ENCODE measurements at regions not wholly inside any gene's neighbourhood (a gene's known extent, or its start where the extent isn't known, plus 50 kb on each side); places are given as distances from the start of the nearest gene placed in this dataset.

- no peak for TF ChIP-seq CTCF (IDR thresholded peaks at IDR 0.05; ENCODE audit: low read depth, low read length, missing input control)
- no peak for TF ChIP-seq EGR1 (IDR thresholded peaks at IDR 0.05; ENCODE audit: low read depth in 2 of 2)
- TF ChIP-seq GABPA (IDR thresholded peaks at IDR 0.05 in 1 of 2, conservative IDR thresholded peaks at IDR 0.05 in 1 of 2): no peak
- no peak for TF ChIP-seq REST (IDR thresholded peaks at IDR 0.05)
- no peak for TF ChIP-seq RAD21 (IDR thresholded peaks at IDR 0.05)
- no peak for TF ChIP-seq JUND (IDR thresholded peaks at IDR 0.05)
- no peak for TF ChIP-seq FOXA1 (IDR thresholded peaks at IDR 0.05)
- no peak for TF ChIP-seq NR2F2 (IDR thresholded peaks at IDR 0.05)
- TF ChIP-seq TAF1 (conservative IDR thresholded peaks at IDR 0.05): no peak
- TF ChIP-seq ZBTB33 (IDR thresholded peaks at IDR 0.05): no peak
- no peak for TF ChIP-seq MAX (IDR thresholded peaks at IDR 0.05)
Observed at GRCh38 chr10:47076949-47077361, 165.7 kb downstream of the PTPN20 start.

Measured in liver (tissue), 3 donors.